ENCODE measurements at regions not wholly inside any gene's neighbourhood (a gene's known extent, or its start where the extent isn't known, plus 50 kb on each side); places are given as distances from the start of the nearest gene placed in this dataset.

GRCh38 chr4:101528526-101528925, 181.2 kb upstream of the PPP3CA start:
- H3K4me1 ChIP-seq (ENCODE audit: control insufficient read depth, low read length): no peaks in the 10 kb centered on the region
- no peaks in the 10 kb centered on the region for H3K27me3 ChIP-seq (ENCODE audit: control insufficient read depth, low read length)
- no peak overlapping the region for H3K27ac ChIP-seq (ENCODE audit: low read depth, low read length)
- no peaks in the 10 kb centered on the region for H3K9me3 ChIP-seq (ENCODE audit: control insufficient read depth, insufficient read depth, low read length)
- H3K9me2 ChIP-seq (replicated peaks; ENCODE audit: control insufficient read depth, low read length): no peaks in the 10 kb centered on the region
- H3K79me2 ChIP-seq (ENCODE audit: control insufficient read depth, low read length): no peaks in the 10 kb centered on the region
- no peak overlapping the region for H3K4me3 ChIP-seq (ENCODE audit: low read length)
- no peaks in the 10 kb centered on the region for H3K36me3 ChIP-seq (ENCODE audit: control insufficient read depth, low read length)
- no peaks in the 10 kb centered on the region for H4K20me1 ChIP-seq (ENCODE audit: control insufficient read depth, insufficient read depth, low read depth, low read length)
- H3F3A ChIP-seq (ENCODE audit: control insufficient read depth, insufficient read depth): no peaks in the 10 kb centered on the region
- H3K4me2 ChIP-seq (ENCODE audit: low read length): no peak overlapping the region
- TF ChIP-seq EZH2phosphoT487 (IDR thresholded peaks at IDR 0.05; ENCODE audit: borderline replicate concordance, low read length): no peak
- TF ChIP-seq CTCF (IDR thresholded peaks at IDR 0.05; ENCODE audit: low read depth, low read length, poor library complexity, severe bottlenecking): no peak

GRCh38 chr4:101527188-101527587, 179.9 kb upstream of the PPP3CA start:
- Histone ChIP-seq H3K9me3 (ENCODE audit: control insufficient read depth, insufficient read depth, low read length) (no peaks in the 10 kb centered on the region), H3F3A (ENCODE audit: control insufficient read depth, insufficient read depth) (no peaks in the 10 kb centered on the region), H3K4me3 (ENCODE audit: low read length) (no peak overlapping the region), H3K4me1 (ENCODE audit: control insufficient read depth, low read length) (no peaks in the 10 kb centered on the region), H4K20me1 (ENCODE audit: control insufficient read depth, insufficient read depth, low read depth, low read length) (no peaks in the 10 kb centered on the region), H3K27me3 (ENCODE audit: control insufficient read depth, low read length) (no peaks in the 10 kb centered on the region), H3K36me3 (ENCODE audit: control insufficient read depth, low read length) (no peaks in the 10 kb centered on the region), H3K4me2 (ENCODE audit: low read length) (no peak overlapping the region), H3K9me2 (replicated peaks; ENCODE audit: control insufficient read depth, low read length) (no peaks in the 10 kb centered on the region), H3K27ac (ENCODE audit: low read depth, low read length) (no peak overlapping the region), H3K79me2 (ENCODE audit: control insufficient read depth, low read length) (no peaks in the 10 kb centered on the region)
- TF ChIP-seq CTCF (IDR thresholded peaks at IDR 0.05; ENCODE audit: low read depth, low read length, poor library complexity, severe bottlenecking) (no peak), EZH2phosphoT487 (IDR thresholded peaks at IDR 0.05; ENCODE audit: borderline replicate concordance, low read length) (no peak)

GRCh38 chr4:101515566-101515965, 168.2 kb upstream of the PPP3CA start:
- Histone ChIP-seq H3K79me2 (ENCODE audit: control insufficient read depth, low read length) (no peaks in the 10 kb centered on the region), H3K9me2 (replicated peaks; ENCODE audit: control insufficient read depth, low read length) (no peaks in the 10 kb centered on the region), H3K9me3 (ENCODE audit: control insufficient read depth, insufficient read depth, low read length) (no peaks in the 10 kb centered on the region), H3K27me3 (ENCODE audit: control insufficient read depth, low read length) (no peaks in the 10 kb centered on the region), H3K4me3 (ENCODE audit: low read length) (no peak overlapping the region), H3K27ac (ENCODE audit: low read depth, low read length) (no peak overlapping the region), H3F3A (ENCODE audit: control insufficient read depth, insufficient read depth) (no peaks in the 10 kb centered on the region), H3K4me1 (ENCODE audit: control insufficient read depth, low read length) (no peaks in the 10 kb centered on the region), H3K4me2 (ENCODE audit: low read length) (no peak overlapping the region), H3K36me3 (ENCODE audit: control insufficient read depth, low read length) (no peaks in the 10 kb centered on the region), H4K20me1 (ENCODE audit: control insufficient read depth, insufficient read depth, low read depth, low read length) (no peaks in the 10 kb centered on the region)
- TF ChIP-seq EZH2phosphoT487 (IDR thresholded peaks at IDR 0.05; ENCODE audit: borderline replicate concordance, low read length) (no peak), CTCF (IDR thresholded peaks at IDR 0.05; ENCODE audit: low read depth, low read length, poor library complexity, severe bottlenecking) (no peak)

GRCh38 chr4:101515099-101515498, 167.8 kb upstream of the PPP3CA start:
- Histone ChIP-seq H3K36me3 (ENCODE audit: control insufficient read depth, low read length) (no peaks in the 10 kb centered on the region), H3K4me1 (ENCODE audit: control insufficient read depth, low read length) (no peaks in the 10 kb centered on the region), H3K4me2 (ENCODE audit: low read length) (no peak overlapping the region), H3K9me3 (ENCODE audit: control insufficient read depth, insufficient read depth, low read length) (no peaks in the 10 kb centered on the region), H3K9me2 (replicated peaks; ENCODE audit: control insufficient read depth, low read length) (no peaks in the 10 kb centered on the region), H3K79me2 (ENCODE audit: control insufficient read depth, low read length) (no peaks in the 10 kb centered on the region), H4K20me1 (ENCODE audit: control insufficient read depth, insufficient read depth, low read depth, low read length) (no peaks in the 10 kb centered on the region), H3K27ac (ENCODE audit: low read depth, low read length) (no peak overlapping the region), H3K27me3 (ENCODE audit: control insufficient read depth, low read length) (no peaks in the 10 kb centered on the region), H3K4me3 (ENCODE audit: low read length) (no peak overlapping the region), H3F3A (ENCODE audit: control insufficient read depth, insufficient read depth) (no peaks in the 10 kb centered on the region)
- TF ChIP-seq EZH2phosphoT487 (IDR thresholded peaks at IDR 0.05; ENCODE audit: borderline replicate concordance, low read length) (no peak), CTCF (IDR thresholded peaks at IDR 0.05; ENCODE audit: low read depth, low read length, poor library complexity, severe bottlenecking) (no peak)
